ENCODE measurements at regions not wholly inside any gene's neighbourhood (a gene's known extent, or its start where the extent isn't known, plus 50 kb on each side); places are given as distances from the start of the nearest gene placed in this dataset.
A peak's percentile ranks its signal among the peaks of the same experiment; 100 is the strongest.

- no peak for TF ChIP-seq MCM2 (IDR thresholded peaks at IDR 0.05; ENCODE audit: low read depth)
- TF ChIP-seq ZBTB11 (CRISPR knock-in tag; IDR thresholded peaks at IDR 0.05): peak in 1 of 3 experiments; percentile 68; a peak in 1 of 6 replicates
- TF ChIP-seq ZNF174 (CRISPR knock-in tag; IDR thresholded peaks at IDR 0.05): no peak
- no peak for TF ChIP-seq HSF4 (CRISPR knock-in tag; IDR thresholded peaks at IDR 0.05; ENCODE audit: borderline replicate concordance)
- TF ChIP-seq ZNF444 (CRISPR knock-in tag; IDR thresholded peaks at IDR 0.05): no peak
- peak; percentile 87 for TF ChIP-seq DACH1 (IDR thresholded peaks at IDR 0.05; ENCODE audit: partially characterized antibody)
- TF ChIP-seq RBBP5 (IDR thresholded peaks at IDR 0.05; ENCODE audit: borderline replicate concordance, insufficient read depth, low read length, poor library complexity, severe bottlenecking): peak; percentile 77
- TF ChIP-seq BRD4 (IDR thresholded peaks at IDR 0.05): no peak
- no peak for TF ChIP-seq NFE2L1 (tag; IDR thresholded peaks at IDR 0.05; ENCODE audit: borderline replicate concordance, low read depth)
- TF ChIP-seq, protein P1, sequence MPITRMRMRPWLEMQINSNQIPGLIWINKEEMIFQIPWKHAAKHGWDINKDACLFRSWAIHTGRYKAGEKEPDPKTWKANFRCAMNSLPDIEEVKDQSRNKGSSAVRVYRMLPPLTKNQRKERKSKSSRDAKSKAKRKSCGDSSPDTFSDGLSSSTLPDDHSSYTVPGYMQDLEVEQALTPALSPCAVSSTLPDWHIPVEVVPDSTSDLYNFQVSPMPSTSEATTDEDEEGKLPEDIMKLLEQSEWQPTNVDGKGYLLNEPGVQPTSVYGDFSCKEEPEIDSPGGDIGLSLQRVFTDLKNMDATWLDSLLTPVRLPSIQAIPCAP (CRISPR knock-in tag; IDR thresholded peaks at IDR 0.05; ENCODE audit: borderline replicate concordance): no peak
- peak; percentile 14 for TF ChIP-seq PHF20 (IDR thresholded peaks at IDR 0.05; ENCODE audit: partially characterized antibody)
- no peak for TF ChIP-seq EWSR1 (IDR thresholded peaks at IDR 0.05; ENCODE audit: borderline replicate concordance, low read depth, partially characterized antibody)
- TF ChIP-seq STAT6 (CRISPR knock-in tag; IDR thresholded peaks at IDR 0.05): no peak
- peak; percentile 38; the same call in 1 of the 2 replicates for TF ChIP-seq ZNF24 (IDR thresholded peaks at IDR 0.05)
- TF ChIP-seq POLR3G (IDR thresholded peaks at IDR 0.05; ENCODE audit: extremely low read depth, insufficient read length, insufficient replicate concordance): no peak
- TF ChIP-seq, protein P2, sequence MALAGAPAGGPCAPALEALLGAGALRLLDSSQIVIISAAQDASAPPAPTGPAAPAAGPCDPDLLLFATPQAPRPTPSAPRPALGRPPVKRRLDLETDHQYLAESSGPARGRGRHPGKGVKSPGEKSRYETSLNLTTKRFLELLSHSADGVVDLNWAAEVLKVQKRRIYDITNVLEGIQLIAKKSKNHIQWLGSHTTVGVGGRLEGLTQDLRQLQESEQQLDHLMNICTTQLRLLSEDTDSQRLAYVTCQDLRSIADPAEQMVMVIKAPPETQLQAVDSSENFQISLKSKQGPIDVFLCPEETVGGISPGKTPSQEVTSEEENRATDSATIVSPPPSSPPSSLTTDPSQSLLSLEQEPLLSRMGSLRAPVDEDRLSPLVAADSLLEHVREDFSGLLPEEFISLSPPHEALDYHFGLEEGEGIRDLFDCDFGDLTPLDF (CRISPR knock-in tag; IDR thresholded peaks at IDR 0.05): no peak
- no peak for TF ChIP-seq ZNF217 (CRISPR knock-in tag; IDR thresholded peaks at IDR 0.05)
- no peak for TF ChIP-seq ZNF121 (CRISPR knock-in tag; conservative IDR thresholded peaks at IDR 0.05)
Measured at GRCh38 chr1:227396539-227397353, 78.5 kb upstream of the CDC42BPA start (continued).
